Activated CD4-positive, alpha-beta T cell treated with anti-CD3 and anti-CD28 coated beads, Interleukin-2, Interleukin-6, amounts not matched to agents 100 ng/mL and 50 ng/mL, durations not matched to agents 16 hours and 8 hours (primary cell): ENCODE measurements at regions not wholly inside any gene's neighbourhood (a gene's known extent, or its start where the extent isn't known, plus 50 kb on each side); places are given as distances from the start of the nearest gene placed in this dataset.
"Not testable (repeated sequence)": the region's sequence is repeated elsewhere in the genome, so short reads cannot be mapped to it uniquely, and the experiment has no call there.

Source experiments
- DNase-seq: peaks from one replicate; pipeline ENCODE4 v3.0.0-alpha.2; 2020

GRCh38 chr7:119288416-119288815, 984.6 kb upstream of the KCND2 start:
- DNase-seq, result no peak

- DNase-seq, result not testable (repeated sequence)
These were observed 972.6 kb upstream of the KCND2 start for GRCh38 chr7:119300341-119300740.

GRCh38 chr7:119320316-119320715, 952.7 kb upstream of the KCND2 start:
- no peak for DNase-seq

- no peak for DNase-seq
These were observed 943.3 kb upstream of the KCND2 start for GRCh38 chr7:119329715-119330114.

- DNase-seq, result no peak
These were observed 937.6 kb upstream of the KCND2 start for GRCh38 chr7:119335405-119335804.

- no peak for DNase-seq
These were observed 931.2 kb upstream of the KCND2 start for GRCh38 chr7:119341822-119342221.

DNA sequence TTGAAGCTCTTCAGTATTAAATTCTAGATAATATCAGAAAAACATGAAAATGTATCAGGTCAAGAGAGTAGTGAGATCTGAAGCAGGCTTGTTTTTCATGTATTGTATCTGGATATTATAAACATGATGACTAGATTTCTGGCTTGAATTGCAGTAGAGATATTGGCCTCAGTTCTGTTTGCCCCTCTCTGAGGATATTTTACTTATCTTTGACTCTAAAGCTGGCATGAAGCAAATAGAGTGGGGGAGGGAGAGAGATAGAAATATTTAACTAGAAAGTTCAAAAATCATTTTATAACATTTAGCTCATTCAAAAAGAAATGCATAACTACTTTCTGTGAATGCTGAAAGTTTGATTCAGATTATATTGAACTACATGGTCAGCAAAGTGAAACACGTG, 929.7 kb upstream of the KCND2 start:
- DNase-seq, result no peak

DNA sequence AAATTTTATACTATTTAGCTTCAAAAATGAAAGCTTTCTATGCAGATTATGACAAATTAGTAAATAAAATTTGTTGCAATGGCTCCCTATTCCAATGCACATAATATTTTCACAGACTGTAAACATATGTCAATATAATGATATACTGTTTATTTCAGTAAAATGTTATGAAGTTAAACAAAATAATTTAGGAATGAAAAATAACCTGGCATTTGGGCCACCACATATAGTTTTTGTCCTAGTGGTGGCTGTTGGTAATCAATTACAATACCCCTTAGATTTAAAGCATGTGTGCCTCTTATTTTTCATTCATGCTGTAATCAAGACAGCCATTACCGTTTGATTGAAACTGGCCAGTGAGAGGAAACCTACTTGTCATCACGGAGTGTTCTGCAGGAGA, 928.5 kb upstream of the KCND2 start:
- no peak for DNase-seq

DNA sequence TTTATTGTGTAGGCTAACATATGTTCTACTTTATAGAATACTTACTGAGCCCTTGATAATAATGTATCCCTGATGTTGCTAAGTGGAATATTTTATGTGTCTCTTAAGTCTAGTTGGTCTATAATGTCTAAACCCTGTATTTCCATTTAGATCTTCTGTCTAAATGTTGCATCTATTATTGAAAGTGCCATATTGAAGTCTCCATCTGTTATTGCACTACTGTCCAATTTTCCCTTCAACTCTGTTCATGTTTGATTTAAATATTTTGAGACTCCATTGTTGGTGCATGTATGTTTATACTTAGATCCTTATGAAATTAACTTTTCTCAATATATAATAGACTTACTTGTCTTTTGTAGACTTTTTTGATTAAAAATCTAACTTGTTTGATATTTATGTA, 924.5 kb upstream of the KCND2 start:
- DNase-seq, result no peak

DNA sequence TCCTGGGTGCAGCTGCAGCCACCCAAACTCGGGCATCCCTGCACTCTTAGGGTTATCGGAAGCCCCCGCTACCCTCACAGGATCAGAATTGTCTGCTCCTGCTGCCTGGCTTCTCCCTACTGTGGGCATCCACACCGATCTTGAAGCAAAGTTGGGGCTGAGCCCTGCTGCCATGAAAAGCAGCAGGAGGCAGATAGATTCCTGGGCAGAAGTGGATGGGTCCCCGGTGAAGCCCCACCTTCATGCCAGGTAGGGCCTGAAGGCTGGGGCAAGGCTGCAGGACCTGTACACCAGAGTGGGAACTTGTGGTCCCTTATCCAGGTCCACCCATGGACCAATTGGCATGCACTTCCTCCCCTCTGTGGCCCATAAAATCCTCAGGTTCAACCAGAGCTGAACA, 922.6 kb upstream of the KCND2 start:
- no peak for DNase-seq

- DNase-seq, result no peak
These were observed 921.7 kb upstream of the KCND2 start for GRCh38 chr7:119351320-119351719.

- no peak for DNase-seq
These were observed 898.5 kb upstream of the KCND2 start for GRCh38 chr7:119374436-119374835.

- DNase-seq, result no peak
These were observed 895.1 kb upstream of the KCND2 start for GRCh38 chr7:119377861-119378260.

DNA sequence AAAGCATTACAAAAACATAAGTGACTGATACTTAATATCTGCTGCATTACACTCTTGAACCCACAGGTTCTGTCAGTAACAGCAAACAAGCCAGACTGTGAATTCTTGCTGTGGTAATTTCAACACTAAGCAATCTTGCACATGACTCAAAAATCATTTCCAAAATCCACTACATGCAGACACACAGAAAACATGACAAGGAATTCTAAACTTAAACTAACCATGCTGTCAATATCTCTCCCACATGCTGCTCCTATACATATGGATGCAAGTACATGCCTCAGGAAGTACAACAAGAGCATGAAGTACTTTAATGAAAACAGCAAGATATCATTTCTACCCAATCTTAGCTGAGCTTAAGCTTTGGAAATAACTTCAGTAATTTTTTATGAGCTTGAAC, 890.2 kb upstream of the KCND2 start:
- DNase-seq, result no peak

- no peak for DNase-seq
These were observed 878.0 kb upstream of the KCND2 start for GRCh38 chr7:119395024-119395423.

- DNase-seq, result peak; percentile 18
These were observed 875.8 kb upstream of the KCND2 start for GRCh38 chr7:119397156-119397555.

- no peak for DNase-seq
These were observed 864.4 kb upstream of the KCND2 start for GRCh38 chr7:119408596-119408995.

DNA sequence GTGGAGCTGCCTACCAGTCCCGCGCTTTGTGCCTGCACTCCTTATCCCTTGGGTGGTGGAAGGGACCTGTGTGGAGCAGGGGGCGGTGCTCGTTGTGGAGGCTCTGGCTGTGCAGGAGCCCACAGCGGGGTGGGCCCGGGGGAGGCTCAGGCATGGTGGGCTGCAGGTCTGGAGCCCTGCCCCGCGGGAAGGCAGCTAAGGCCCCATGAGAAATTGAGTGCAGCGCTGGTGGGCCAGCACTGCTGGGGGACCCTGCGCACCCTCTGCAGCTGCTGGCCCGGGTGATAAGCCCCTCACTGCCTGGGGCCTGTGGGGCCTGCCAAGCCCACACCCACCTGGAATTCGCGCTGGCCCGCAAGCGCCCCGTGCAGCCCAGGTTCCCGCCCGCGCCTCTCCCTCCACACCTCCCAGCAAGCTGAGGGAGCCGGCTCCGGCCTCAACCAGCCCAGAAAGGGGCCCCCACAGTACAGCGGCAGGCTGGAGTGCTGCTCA, 859.6 kb upstream of the KCND2 start:
- no peak for DNase-seq

DNA sequence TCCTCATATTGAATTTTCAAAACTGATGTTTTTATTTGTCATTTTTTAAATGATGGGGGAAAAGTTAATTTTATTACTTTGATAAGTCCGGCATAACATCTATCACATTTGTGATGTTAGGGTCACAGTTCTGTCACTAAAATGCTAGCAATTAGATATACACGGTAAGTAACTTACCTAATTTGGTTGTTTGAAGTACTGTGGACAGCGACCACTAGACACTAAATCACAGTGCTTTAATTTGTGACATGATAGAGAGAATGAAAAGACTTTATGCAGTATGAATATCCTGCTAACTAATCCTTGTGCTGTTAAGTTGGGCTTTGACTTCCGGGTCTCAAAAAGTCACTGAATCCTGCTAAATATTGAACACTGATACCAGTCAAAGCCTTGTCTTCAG, 857.3 kb upstream of the KCND2 start:
- no peak for DNase-seq

- DNase-seq, result no peak
These were observed 851.3 kb upstream of the KCND2 start for GRCh38 chr7:119421657-119422056.

GRCh38 chr7:119436882-119437281, 836.1 kb upstream of the KCND2 start:
- no peak for DNase-seq

GRCh38 chr7:119438315-119438714, 834.7 kb upstream of the KCND2 start:
- DNase-seq, result no peak

DNA sequence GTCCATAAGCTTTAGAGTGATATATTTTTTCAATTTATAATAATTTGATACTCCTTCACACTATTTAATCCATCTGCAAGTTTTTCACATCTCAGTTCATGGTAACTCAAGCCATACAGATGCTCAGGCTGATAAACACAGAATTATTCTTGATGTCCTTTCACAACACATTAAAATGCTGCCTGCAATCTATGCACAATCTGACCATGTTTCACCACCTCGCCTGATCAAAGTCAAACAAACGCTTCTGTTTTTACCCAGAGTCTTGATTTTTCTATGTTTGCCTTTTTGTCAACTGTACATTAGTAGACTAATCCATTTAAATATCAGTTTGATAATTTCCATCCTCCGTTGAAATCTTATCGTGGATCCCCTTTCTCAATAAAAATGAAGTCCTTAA, 833.8 kb upstream of the KCND2 start:
- no peak for DNase-seq

- DNase-seq, result no peak
These were observed 820.6 kb upstream of the KCND2 start for GRCh38 chr7:119452401-119452800.

DNA sequence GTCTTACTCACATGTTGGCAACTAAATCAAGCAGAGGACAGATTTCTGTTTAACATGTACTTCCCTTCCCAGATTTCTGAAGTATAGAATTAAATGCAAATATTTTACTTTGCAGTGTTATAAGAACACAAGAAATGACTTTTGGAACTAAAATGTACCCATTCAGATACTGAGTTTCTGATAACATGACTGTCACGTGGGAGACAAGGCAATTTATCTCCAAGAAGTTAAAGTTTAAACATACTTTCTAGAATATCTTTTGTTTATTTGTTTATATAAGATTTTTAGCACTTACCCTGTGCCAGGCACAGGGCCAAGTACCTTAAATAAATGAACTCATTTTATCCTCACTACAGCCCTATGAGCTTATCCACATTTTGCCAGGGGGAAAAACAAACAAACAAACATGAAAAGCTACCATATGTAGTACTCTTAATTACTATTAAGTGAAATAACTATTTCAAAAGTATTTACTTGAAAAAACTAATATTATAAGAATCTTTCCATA, 807.1 kb upstream of the KCND2 start:
- DNase-seq, result no peak
